Activated CD4-positive, alpha-beta T cell treated with anti-CD3 and anti-CD28 coated beads, Interleukin-2, amount 10 ng/mL, durations not matched to agents 24 days and 14 days (primary cell): ENCODE measurements at regions not wholly inside any gene's neighbourhood (a gene's known extent, or its start where the extent isn't known, plus 50 kb on each side); places are given as distances from the start of the nearest gene placed in this dataset.
A peak's percentile ranks its signal among the peaks of the same experiment; 100 is the strongest.

Source experiments
- DNase-seq: peaks from one replicate; pipeline ENCODE4 v3.0.0; 2022
- H3K27ac Mint-ChIP-seq: one replicate; pipeline ENCODE4 v1.8.0; 2022; ENCODE audit warnings: mild to moderate bottlenecking, mixed read lengths
- H3K27me3 Mint-ChIP-seq: one replicate; pipeline ENCODE4 v1.8.0; 2022; ENCODE audit warnings: mixed read lengths
- H3K36me3 Mint-ChIP-seq: one replicate; pipeline ENCODE4 v1.8.0; 2022; ENCODE audit warnings: low read depth, mild to moderate bottlenecking, mixed read lengths
- H3K4me1 Mint-ChIP-seq: one replicate; pipeline ENCODE4 v1.8.0; 2021; ENCODE audit warnings: mixed read lengths
- H3K4me3 Mint-ChIP-seq: one replicate; pipeline ENCODE4 v1.8.0; 2022; ENCODE audit warnings: mild to moderate bottlenecking, moderate library complexity, mixed read lengths
- H3K9me3 Mint-ChIP-seq: one replicate; pipeline ENCODE4 v1.8.0; 2021; ENCODE audit warnings: mixed read lengths
- intact Hi-C: fragments of 100-400 bp; cut with micrococcal nuclease; formaldehyde crosslinking; loops from one replicate; pipeline ENCODE4 v1.15.1; 2023

- DNase-seq = no peak
- intact Hi-C loops = no loop called here
- no peak overlapping the region for H3K27ac Mint-ChIP-seq
These were observed 259.4 kb upstream of the ID2 start for GRCh38 chr2:8422450-8422800.

DNA sequence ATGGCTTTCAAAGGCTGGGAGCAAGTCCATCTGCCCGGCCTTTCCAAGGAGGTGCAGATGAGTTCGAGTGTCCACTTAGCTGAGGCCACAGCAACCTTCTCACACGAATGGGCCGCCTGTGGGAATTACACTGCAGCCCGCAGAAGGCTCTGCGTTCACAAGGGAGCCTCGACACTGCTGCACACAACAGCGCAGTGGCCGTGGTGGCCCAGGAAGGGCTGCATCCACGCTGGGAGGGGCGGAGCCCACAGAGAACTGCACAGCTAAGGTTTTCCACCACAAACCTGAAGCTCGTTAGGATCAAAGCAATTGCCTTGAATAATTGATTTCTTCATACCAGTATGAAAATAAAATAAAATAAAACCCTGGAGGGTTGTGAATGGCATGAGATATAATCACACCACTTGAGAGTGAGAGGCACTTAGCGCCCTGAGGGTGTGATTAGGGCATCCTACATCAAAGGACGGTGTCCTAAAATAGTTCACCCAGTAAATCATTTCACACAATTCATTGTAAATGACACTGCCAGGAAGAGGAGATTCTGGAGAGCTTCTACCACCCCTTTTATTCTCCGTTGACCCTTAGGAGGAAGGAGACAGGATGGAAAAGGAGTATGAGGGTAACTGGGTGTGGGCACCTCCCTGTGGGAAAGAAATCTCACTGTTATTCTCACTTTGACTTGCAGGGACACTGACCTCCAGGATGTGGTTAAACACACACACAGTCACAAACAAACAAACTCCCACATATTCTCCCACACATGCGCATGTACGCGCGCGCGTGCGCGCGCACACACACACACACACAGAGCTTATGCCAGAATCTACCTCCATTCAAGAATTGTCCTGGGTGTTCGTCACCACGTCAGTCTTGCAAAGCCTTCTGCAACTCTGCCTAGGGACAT lies 256.6 kb upstream of the ID2 start:
- H3K27ac Mint-ChIP-seq = peak overlapping the region; percentile 85
- H3K4me1 Mint-ChIP-seq = peaks cover 23% of the 10 kb centered on the region
- peaks cover 9% of the 10 kb centered on the region for H3K9me3 Mint-ChIP-seq
- H3K36me3 Mint-ChIP-seq = peaks cover 3% of the 10 kb centered on the region
- DNase-seq = peak; percentile 73
- peaks cover 11% of the 10 kb centered on the region for H3K27me3 Mint-ChIP-seq
- intact Hi-C loops = loop anchor here (5.0 kb wide), 1 partner anchor 37 kb away; no protein-coding TSS in a partner anchor
- no peak overlapping the region for H3K4me3 Mint-ChIP-seq

More at GRCh38 chr2:8422450-8422800, 259.4 kb upstream of the ID2 start:
- peaks cover 3% of the 10 kb centered on the region for H3K36me3 Mint-ChIP-seq
- peaks cover 23% of the 10 kb centered on the region for H3K4me1 Mint-ChIP-seq
- no peak overlapping the region for H3K4me3 Mint-ChIP-seq
- H3K9me3 Mint-ChIP-seq = peaks cover 17% of the 10 kb centered on the region
- H3K27me3 Mint-ChIP-seq = peaks cover 12% of the 10 kb centered on the region

- H3K36me3 Mint-ChIP-seq = peaks cover 4% of the 10 kb centered on the region
- H3K9me3 Mint-ChIP-seq = peaks cover 13% of the 10 kb centered on the region
- H3K27me3 Mint-ChIP-seq = peaks cover 11% of the 10 kb centered on the region
- no peak overlapping the region for H3K4me3 Mint-ChIP-seq
- no peak for DNase-seq
- intact Hi-C loops = loop anchor here (5.0 kb wide), 1 partner anchor 36 kb away; no protein-coding TSS in a partner anchor
- H3K27ac Mint-ChIP-seq = peak overlapping the region; percentile 60
- peaks cover 26% of the 10 kb centered on the region for H3K4me1 Mint-ChIP-seq
These were observed 255.3 kb upstream of the ID2 start for GRCh38 chr2:8426550-8426949.

- peaks cover 4% of the 10 kb centered on the region for H3K36me3 Mint-ChIP-seq
- intact Hi-C loops = loop anchor here (5.0 kb wide), 1 partner anchor 35 kb away; no protein-coding TSS in a partner anchor
- peaks cover 13% of the 10 kb centered on the region for H3K9me3 Mint-ChIP-seq
- peaks cover 6% of the 10 kb centered on the region for H3K27me3 Mint-ChIP-seq
- no peak overlapping the region for H3K27ac Mint-ChIP-seq
- peaks cover 27% of the 10 kb centered on the region for H3K4me1 Mint-ChIP-seq
- H3K4me3 Mint-ChIP-seq = no peak overlapping the region
- DNase-seq = no peak
These were observed 254.6 kb upstream of the ID2 start for GRCh38 chr2:8427211-8427610.

GRCh38 chr2:8430628-8431027 lies 251.2 kb upstream of the ID2 start:
- Mint-ChIP-seq H3K4me3 (no peak overlapping the region), H3K27ac (no peak overlapping the region), H3K9me3 (peaks cover 19% of the 10 kb centered on the region), H3K36me3 (peaks cover 5% of the 10 kb centered on the region), H3K4me1 (peaks cover 27% of the 10 kb centered on the region), H3K27me3 (no peaks in the 10 kb centered on the region)
- intact Hi-C loops = no loop called here
- DNase-seq = no peak

DNA sequence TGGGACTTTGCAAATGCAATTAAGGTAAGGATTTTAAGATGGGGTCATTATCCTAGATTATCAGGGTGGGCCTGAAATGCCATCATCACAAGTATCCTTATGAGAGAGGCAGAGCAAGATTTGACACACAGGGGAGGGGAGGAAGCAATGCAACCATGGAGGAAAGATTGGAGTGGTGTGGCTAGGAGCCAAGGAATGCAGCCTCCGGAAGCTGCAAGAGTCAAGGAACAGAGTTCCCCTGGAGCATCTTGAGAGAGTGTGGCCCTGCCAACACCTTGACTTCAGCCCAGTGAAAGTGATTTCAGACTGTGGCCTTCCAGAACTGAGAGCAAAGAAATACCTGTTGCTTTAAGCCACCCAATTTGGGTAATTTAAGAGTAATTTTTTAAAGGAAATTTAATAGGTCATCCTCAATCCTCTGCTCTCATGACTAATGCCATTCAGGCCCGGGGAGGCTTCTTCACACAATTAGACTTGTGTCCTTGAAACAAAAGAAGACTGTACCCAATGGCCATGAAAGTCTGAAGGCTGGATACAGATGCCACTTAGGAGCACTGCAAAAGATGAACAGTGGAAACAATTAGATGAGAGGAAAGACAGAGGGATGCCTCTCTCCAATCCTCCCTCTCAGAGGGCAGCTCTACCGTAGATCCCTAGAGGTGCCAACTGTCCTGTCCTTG lies 250.3 kb upstream of the ID2 start:
- Mint-ChIP-seq H3K4me1 (peaks cover 20% of the 10 kb centered on the region), H3K27me3 (no peaks in the 10 kb centered on the region), H3K36me3 (peaks cover 5% of the 10 kb centered on the region), H3K9me3 (peaks cover 12% of the 10 kb centered on the region), H3K27ac (no peak overlapping the region), H3K4me3 (no peak overlapping the region)
- DNase-seq = no peak
- intact Hi-C loops = no loop called here

DNA sequence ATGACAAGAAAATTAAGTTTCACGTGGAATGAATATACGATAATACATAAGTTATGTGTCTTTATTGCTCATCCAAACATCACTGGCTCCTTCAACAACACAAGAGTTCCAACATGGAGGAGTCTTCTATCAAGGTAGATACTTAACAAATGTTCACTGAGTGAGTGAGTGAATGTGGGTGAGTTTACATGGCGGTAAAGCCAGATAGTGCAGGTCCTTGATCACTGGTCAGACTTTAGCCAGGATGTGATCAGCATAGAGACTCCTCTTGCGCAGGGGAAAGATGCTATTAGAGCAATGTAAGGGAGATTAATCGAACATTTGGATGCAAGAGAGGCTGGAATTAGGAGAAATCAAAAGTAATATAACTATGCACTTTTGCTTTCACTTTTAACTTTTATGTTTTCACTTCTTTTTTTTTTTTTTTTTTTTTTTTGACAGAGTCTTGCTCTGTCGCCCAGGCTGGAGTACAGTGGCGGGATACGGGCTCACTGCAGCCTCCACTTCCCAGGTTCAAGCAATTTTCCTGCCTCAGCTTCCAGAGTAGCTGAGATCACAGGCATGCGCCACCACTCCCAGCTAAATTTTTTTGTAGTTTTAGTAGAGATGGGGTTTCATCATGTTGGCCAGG lies 249.0 kb upstream of the ID2 start:
- intact Hi-C loops = no loop called here
- Mint-ChIP-seq H3K27me3 (no peaks in the 10 kb centered on the region), H3K27ac (peak overlapping the region; percentile 84), H3K4me1 (peaks cover 17% of the 10 kb centered on the region), H3K9me3 (peaks cover 10% of the 10 kb centered on the region), H3K36me3 (peaks cover 5% of the 10 kb centered on the region), H3K4me3 (peak overlapping the region; percentile 60)
- DNase-seq = peak; percentile 70

- Mint-ChIP-seq H3K27me3 (no peaks in the 10 kb centered on the region), H3K36me3 (peaks cover 5% of the 10 kb centered on the region), H3K4me1 (peaks cover 17% of the 10 kb centered on the region), H3K4me3 (no peak overlapping the region), H3K27ac (peak overlapping the region; percentile 29), H3K9me3 (peaks cover 10% of the 10 kb centered on the region)
- intact Hi-C loops = no loop called here
- DNase-seq = no peak
These were observed 248.5 kb upstream of the ID2 start for GRCh38 chr2:8433390-8433789.

- no peak for DNase-seq
- Mint-ChIP-seq H3K9me3 (peaks cover 15% of the 10 kb centered on the region), H3K4me3 (no peak overlapping the region), H3K27ac (no peak overlapping the region), H3K27me3 (no peaks in the 10 kb centered on the region), H3K36me3 (peaks cover 5% of the 10 kb centered on the region), H3K4me1 (peaks cover 23% of the 10 kb centered on the region)
- intact Hi-C loops = no loop called here
These were observed 246.2 kb upstream of the ID2 start for GRCh38 chr2:8435608-8436007.

GRCh38 chr2:8436585-8436984 lies 245.3 kb upstream of the ID2 start:
- intact Hi-C loops = no loop called here
- Mint-ChIP-seq H3K27ac (no peak overlapping the region), H3K4me3 (no peak overlapping the region), H3K36me3 (peaks cover 4% of the 10 kb centered on the region), H3K4me1 (peaks cover 20% of the 10 kb centered on the region), H3K9me3 (peaks cover 12% of the 10 kb centered on the region), H3K27me3 (peaks cover 2% of the 10 kb centered on the region)
- DNase-seq = no peak

- Mint-ChIP-seq H3K27ac (no peak overlapping the region), H3K4me1 (peaks cover 22% of the 10 kb centered on the region), H3K27me3 (peaks cover 3% of the 10 kb centered on the region), H3K36me3 (peaks cover 4% of the 10 kb centered on the region), H3K4me3 (no peak overlapping the region), H3K9me3 (peaks cover 12% of the 10 kb centered on the region)
- intact Hi-C loops = no loop called here
- DNase-seq = no peak
These were observed 244.5 kb upstream of the ID2 start for GRCh38 chr2:8437228-8437948.

DNA sequence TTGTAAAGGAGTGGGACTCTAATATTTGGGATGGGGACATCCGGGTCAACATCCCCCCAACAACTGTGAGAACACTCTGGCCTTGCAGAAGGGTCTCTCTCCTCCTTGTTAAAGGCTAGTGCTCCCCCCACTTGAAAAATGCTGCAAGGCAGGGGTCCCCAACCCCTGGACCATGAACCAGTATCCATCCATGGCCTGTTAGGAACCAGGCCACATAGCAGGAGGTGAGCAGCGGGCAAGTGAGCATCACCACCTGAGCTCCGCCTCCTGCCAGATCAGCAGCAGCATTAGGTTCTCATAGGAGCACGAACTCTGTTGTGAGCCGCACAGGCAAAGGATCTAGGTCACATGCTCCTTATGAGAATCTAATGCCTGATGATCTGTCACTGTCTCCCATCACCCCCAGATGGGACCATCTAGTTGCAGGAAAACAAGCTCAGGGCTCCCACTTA lies 243.9 kb upstream of the ID2 start:
- Mint-ChIP-seq H3K36me3 (peaks cover 4% of the 10 kb centered on the region), H3K9me3 (peaks cover 12% of the 10 kb centered on the region)

DNA sequence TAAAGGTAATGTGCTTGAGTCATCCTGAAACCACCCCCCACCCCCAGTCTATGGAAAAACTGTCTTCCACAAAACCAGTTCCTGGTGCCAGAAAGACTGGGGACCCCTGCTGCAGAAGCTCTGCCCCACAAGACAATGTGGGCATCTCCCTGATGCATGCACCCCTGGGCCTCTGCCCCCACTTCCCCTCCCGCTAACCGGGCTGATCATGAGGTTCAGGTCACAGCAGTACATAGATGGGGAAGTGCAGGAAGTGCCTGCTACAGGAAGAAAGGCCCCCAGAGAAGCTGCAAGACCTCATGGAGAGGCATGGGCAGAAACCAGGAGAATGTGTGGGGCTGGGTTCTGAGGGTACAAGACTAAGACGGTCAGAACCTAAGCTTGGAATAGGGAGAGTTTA lies 243.4 kb upstream of the ID2 start:
- H3K4me3 Mint-ChIP-seq = no peak overlapping the region
- H3K27ac Mint-ChIP-seq = no peak overlapping the region

More for the DNA sequence above, 243.9 kb upstream of the ID2 start:
- Mint-ChIP-seq H3K4me3 (no peak overlapping the region), H3K27ac (no peak overlapping the region), H3K4me1 (peaks cover 23% of the 10 kb centered on the region), H3K27me3 (peaks cover 5% of the 10 kb centered on the region)
- intact Hi-C loops = no loop called here
- DNase-seq = no peak

More for the DNA sequence above, 243.4 kb upstream of the ID2 start:
- peaks cover 24% of the 10 kb centered on the region for H3K4me1 Mint-ChIP-seq
- peaks cover 12% of the 10 kb centered on the region for H3K9me3 Mint-ChIP-seq
- peaks cover 4% of the 10 kb centered on the region for H3K36me3 Mint-ChIP-seq
- intact Hi-C loops = no loop called here
- peaks cover 5% of the 10 kb centered on the region for H3K27me3 Mint-ChIP-seq
- DNase-seq = no peak
